C4-2B (cell line): ENCODE measurements at regions not wholly inside any gene's neighbourhood (a gene's known extent, or its start where the extent isn't known, plus 50 kb on each side); places are given as distances from the start of the nearest gene placed in this dataset.

Experiments used
- H3K27ac ChIP-seq: fragments of 450-650 bp; 2 replicates; pipeline ENCODE4 v1.5.1; 2017
- CTCF ChIP-seq: fragments of 450-650 bp; conservative IDR thresholded peaks from 2 replicates; pipeline ENCODE4 v1.5.1; 2017; ENCODE audit warnings: mild to moderate bottlenecking
- ZFX ChIP-seq: fragments of 450-650 bp; IDR thresholded peaks from 2 replicates; pipeline ENCODE4 v1.6.1; 2017

GRCh38 chr7:109178342-109178741 is 608.7 kb downstream of the DNAJB9 start:
- no peak for TF ChIP-seq ZFX
- no peak for TF ChIP-seq CTCF
- H3K27ac ChIP-seq = no peak overlapping the region

- TF ChIP-seq CTCF (no peak), ZFX (no peak)
Observed at GRCh38 chr7:109179601-109180000, 609.9 kb downstream of the DNAJB9 start.

GRCh38 chr7:109190766-109191398 is 621.2 kb downstream of the DNAJB9 start:
- TF ChIP-seq ZFX (no peak), CTCF (no peak)
- H3K27ac ChIP-seq = no peak overlapping the region

More at GRCh38 chr7:109179601-109180000, 609.9 kb downstream of the DNAJB9 start:
- H3K27ac ChIP-seq = no peak overlapping the region

- TF ChIP-seq CTCF (peak; percentile 43), ZFX (no peak)
Observed at GRCh38 chr7:109206196-109206595, 636.5 kb downstream of the DNAJB9 start.

GRCh38 chr7:109213081-109213480 is 643.4 kb downstream of the DNAJB9 start:
- TF ChIP-seq ZFX (no peak), CTCF (no peak)
- H3K27ac ChIP-seq = no peak overlapping the region

More at GRCh38 chr7:109206196-109206595, 636.5 kb downstream of the DNAJB9 start:
- no peak overlapping the region for H3K27ac ChIP-seq

- H3K27ac ChIP-seq = no peak overlapping the region
- TF ChIP-seq ZFX (no peak), CTCF (no peak)
Observed at GRCh38 chr7:109215341-109215740, 645.7 kb downstream of the DNAJB9 start.

GRCh38 chr7:109224100-109224499 is 654.4 kb downstream of the DNAJB9 start:
- TF ChIP-seq CTCF = no peak
- H3K27ac ChIP-seq = no peak overlapping the region
